Brain pericyte (primary cell): ENCODE measurements at regions not wholly inside any gene's neighbourhood (a gene's known extent, or its start where the extent isn't known, plus 50 kb on each side); places are given as distances from the start of the nearest gene placed in this dataset.
"Not testable (repeated sequence)": the region's sequence is repeated elsewhere in the genome, so short reads cannot be mapped to it uniquely, and the experiment has no call there.

Experiments
- DNase-seq: peaks from one replicate; pipeline ENCODE4 v3.0.0-alpha.2; 2012; ENCODE audit warnings: low read depth, low spot score

GRCh38 chr10:62934258-62934657 lies 118.1 kb upstream of the EGR2 start:
- no peak for DNase-seq

- not testable (repeated sequence) for DNase-seq
These were observed 112.6 kb upstream of the EGR2 start for GRCh38 chr10:62928763-62929162.

- no peak for DNase-seq
These were observed 110.2 kb upstream of the EGR2 start for GRCh38 chr10:62926407-62926806.

- no peak for DNase-seq
These were observed 108.2 kb upstream of the EGR2 start for GRCh38 chr10:62924344-62924748.

GRCh38 chr10:62919776-62920175 lies 103.6 kb upstream of the EGR2 start:
- DNase-seq = no peak

- no peak for DNase-seq
These were observed 101.5 kb upstream of the EGR2 start for GRCh38 chr10:62917475-62918238.

GRCh38 chr10:62916141-62916603 lies 100.0 kb upstream of the EGR2 start:
- peak; percentile 2 for DNase-seq

- DNase-seq = no peak
These were observed 99.0 kb upstream of the EGR2 start for GRCh38 chr10:62915158-62915557.

GRCh38 chr10:62912086-62912485 lies 95.9 kb upstream of the EGR2 start:
- DNase-seq = no peak

- no peak for DNase-seq
These were observed 95.2 kb upstream of the EGR2 start for GRCh38 chr10:62911210-62911963.

- DNase-seq = no peak
These were observed 91.5 kb upstream of the EGR2 start for GRCh38 chr10:62907470-62908212.

- no peak for DNase-seq
These were observed 88.2 kb upstream of the EGR2 start for GRCh38 chr10:62904281-62904875.

- DNase-seq = no peak
These were observed 87.7 kb upstream of the EGR2 start for GRCh38 chr10:62903828-62904227.

- no peak for DNase-seq
These were observed 84.8 kb upstream of the EGR2 start for GRCh38 chr10:62900829-62901571.

GRCh38 chr10:62899311-62899710 lies 83.1 kb upstream of the EGR2 start:
- no peak for DNase-seq

GRCh38 chr10:62895063-62895462 lies 78.9 kb upstream of the EGR2 start:
- no peak for DNase-seq

- no peak for DNase-seq
These were observed 78.0 kb upstream of the EGR2 start for GRCh38 chr10:62894156-62894555.

GRCh38 chr10:62893036-62893435 lies 76.9 kb upstream of the EGR2 start:
- no peak for DNase-seq

GRCh38 chr10:62890395-62890794 lies 74.2 kb upstream of the EGR2 start:
- no peak for DNase-seq

- DNase-seq = no peak
These were observed 71.5 kb upstream of the EGR2 start for GRCh38 chr10:62887642-62888041.
